ENCODE measurements at regions not wholly inside any gene's neighbourhood (a gene's known extent, or its start where the extent isn't known, plus 50 kb on each side); places are given as distances from the start of the nearest gene placed in this dataset.
A peak's percentile ranks its signal among the peaks of the same experiment; 100 is the strongest.

DNA sequence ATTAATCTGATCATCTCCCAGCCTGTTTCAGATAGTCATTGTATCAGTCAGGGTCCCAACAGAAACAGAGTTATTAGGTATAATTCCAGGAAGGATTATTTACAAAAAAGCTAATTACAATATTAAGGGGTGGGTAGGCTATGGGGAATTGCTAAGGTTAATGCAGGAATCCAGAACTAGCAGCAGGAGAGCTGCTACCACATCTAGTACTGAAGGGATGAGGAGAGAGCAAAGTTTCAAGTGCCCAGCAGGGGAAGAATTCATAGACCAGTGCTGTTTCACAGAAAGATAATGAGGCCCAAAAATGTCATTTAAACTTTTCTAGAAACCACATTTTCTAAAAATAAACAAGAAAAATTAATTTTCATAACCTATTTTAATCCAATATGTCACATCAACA, 284.2 kb downstream of the HACE1 start:
- DNase-seq (ENCODE audit: low read depth, low spot score) = no peak

- no peak for DNase-seq (ENCODE audit: low read depth, low spot score)
Observed at GRCh38 chr6:104574135-104574750, 285.5 kb downstream of the HACE1 start.

GRCh38 chr6:104573350-104573749, 286.4 kb downstream of the HACE1 start:
- no peak for DNase-seq (ENCODE audit: low read depth, low spot score)

GRCh38 chr6:104572901-104573300, 286.8 kb downstream of the HACE1 start:
- no peak for DNase-seq (ENCODE audit: low read depth, low spot score)

DNA sequence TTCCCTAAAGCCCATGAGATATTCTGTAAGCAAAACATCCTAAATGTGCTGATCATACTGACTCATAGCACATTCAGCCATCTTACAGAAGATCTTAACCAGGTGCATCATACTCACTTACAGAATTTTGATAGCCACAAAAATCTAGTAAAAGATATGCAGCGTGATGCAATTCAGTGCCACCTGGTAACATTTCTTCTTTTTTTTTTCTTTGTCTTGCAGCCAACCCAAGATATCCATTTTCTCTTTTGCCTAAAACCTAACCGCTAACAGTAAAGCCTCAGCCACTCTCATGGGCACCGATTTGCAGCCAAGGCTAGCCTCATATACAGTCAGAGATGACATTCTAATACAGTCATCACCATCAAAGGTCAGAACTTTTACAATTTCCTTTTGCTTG, 293.3 kb downstream of the HACE1 start:
- DNase-seq (ENCODE audit: low read depth, low spot score) = peak; percentile 6

- DNase-seq (ENCODE audit: low read depth, low spot score) = no peak
Observed at GRCh38 chr6:104563306-104563705, 296.4 kb downstream of the HACE1 start.

GRCh38 chr6:104559435-104560202, 300.1 kb downstream of the HACE1 start:
- no peak for DNase-seq (ENCODE audit: low read depth, low spot score)

GRCh38 chr6:104558746-104559145, 301.0 kb downstream of the HACE1 start:
- no peak for DNase-seq (ENCODE audit: low read depth, low spot score)

- no peak for DNase-seq (ENCODE audit: low read depth, low spot score)
Observed at GRCh38 chr6:104548297-104548696, 311.4 kb downstream of the HACE1 start.

DNA sequence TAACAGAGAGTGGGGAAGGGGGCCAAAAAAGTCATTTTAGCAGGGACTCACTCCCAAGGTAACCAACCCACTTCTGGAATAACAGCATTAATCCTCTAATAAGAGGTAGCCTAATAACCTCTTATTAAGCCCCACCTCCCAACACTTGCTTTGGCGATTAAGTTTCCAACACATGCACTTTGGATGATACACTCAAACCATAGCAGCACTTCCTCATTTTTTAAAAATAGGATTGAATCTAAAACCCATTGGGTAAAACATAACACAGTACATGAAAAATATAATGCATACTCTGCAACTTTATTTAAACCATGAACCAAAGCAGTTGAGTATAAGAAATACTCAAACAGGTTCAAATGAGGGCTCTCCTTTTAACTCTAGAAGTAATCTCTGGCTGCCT, 318.3 kb downstream of the HACE1 start:
- DNase-seq (ENCODE audit: low read depth, low spot score) = no peak

DNA sequence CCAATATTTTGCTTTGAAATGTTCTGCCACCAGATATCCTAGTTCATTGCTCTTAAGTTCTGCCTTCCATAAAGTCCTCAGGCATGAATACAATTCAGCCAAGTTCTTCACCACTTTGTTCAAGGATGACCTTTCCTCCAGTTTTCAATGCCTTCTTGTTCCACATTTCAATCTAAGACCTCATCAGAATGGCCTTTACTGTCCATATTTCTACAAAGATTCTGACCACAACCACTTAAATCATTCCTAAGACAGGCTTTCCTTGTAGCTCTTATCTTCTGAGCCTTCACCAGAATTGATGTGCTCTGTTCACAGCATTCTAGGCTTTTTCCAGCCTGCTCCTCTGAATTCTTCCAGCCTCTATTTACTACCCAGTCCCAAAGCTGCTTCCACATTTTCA, 319.0 kb downstream of the HACE1 start:
- no peak for DNase-seq (ENCODE audit: low read depth, low spot score)

DNA sequence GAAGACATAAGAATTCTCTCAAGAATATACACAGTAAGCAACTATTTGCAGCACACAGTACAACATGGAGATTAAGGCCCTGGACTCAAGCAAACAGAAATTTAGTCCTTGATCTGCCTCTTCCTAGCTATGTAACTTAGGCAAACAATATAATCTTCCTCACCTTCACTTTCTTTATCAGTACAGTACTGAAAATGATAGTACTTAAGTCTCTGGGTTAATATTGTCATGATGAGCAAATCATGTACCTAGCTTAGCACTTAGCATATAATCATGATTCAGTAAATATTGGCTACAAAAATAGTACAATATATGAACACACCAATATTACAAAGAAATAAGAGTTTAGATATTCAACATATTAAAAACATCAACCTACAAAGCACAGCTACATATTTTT, 320.5 kb downstream of the HACE1 start:
- DNase-seq (ENCODE audit: low read depth, low spot score) = no peak

DNA sequence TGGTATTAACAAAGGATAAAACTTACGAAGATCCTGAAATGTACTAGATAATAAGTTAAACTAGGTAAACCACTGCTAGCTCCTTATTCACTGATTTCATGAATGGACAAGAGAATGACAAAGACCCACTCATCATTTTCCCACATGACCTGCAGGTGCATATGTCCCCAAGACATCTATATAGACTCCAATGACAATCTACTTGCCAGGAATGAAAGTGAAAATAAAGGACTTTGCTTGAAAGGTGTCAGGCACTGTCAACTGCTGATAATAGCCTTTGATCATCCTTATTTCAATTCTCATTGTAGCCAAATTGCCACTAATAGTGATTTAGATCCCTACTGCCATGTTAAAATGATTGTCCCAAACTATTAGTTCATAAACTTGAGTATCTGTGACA, 321.8 kb downstream of the HACE1 start:
- no peak for DNase-seq (ENCODE audit: low read depth, low spot score)

- no peak for DNase-seq (ENCODE audit: low read depth, low spot score)
Observed at GRCh38 chr6:104537180-104537579, 322.5 kb downstream of the HACE1 start.

DNA sequence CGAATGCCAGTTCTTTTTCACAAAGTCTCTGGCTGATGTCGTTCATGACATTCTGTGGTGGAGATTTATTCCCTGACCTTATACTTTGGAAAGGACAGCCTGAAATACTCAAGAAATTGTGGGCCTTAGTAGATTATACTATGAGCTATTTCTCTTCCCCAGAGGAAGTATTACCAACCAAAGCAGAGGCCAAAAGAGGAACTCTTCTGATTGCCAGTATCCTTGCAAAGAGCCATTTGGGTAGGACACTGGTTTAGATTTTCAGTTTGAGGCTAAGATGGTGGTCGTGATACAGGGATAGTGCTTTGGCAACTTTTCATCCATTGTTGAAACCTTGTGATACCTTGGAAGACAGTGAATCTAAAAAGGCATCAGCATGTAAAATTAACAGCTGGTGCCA, 327.3 kb downstream of the HACE1 start:
- no peak for DNase-seq (ENCODE audit: low read depth, low spot score)

- no peak for DNase-seq (ENCODE audit: low read depth, low spot score)
Observed at GRCh38 chr6:104531646-104532045, 328.1 kb downstream of the HACE1 start.

- no peak for DNase-seq (ENCODE audit: low read depth, low spot score)
Observed at GRCh38 chr6:104527761-104528415, 331.8 kb downstream of the HACE1 start.

DNA sequence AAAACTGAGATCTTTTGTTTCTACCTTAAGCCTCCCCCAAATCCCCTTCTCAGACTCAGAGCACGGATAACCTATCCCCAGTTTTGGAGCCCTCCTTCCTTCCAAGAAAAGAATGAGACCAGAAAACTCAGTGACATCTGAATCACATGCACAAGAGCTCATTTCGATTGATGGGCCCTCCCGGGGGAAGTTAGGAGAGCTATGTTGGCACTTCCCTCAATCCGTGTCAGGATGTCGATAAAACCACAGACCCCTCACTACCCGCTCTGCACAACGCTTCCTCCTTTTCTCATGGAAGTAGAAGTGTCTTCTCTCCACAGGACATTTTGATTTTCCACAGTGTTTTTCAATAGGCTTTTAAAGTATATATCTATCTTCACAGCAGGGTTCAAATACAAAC, 332.4 kb downstream of the HACE1 start:
- no peak for DNase-seq (ENCODE audit: low read depth, low spot score)

GRCh38 chr6:104526376-104526775, 333.3 kb downstream of the HACE1 start:
- no peak for DNase-seq (ENCODE audit: low read depth, low spot score)

DNA sequence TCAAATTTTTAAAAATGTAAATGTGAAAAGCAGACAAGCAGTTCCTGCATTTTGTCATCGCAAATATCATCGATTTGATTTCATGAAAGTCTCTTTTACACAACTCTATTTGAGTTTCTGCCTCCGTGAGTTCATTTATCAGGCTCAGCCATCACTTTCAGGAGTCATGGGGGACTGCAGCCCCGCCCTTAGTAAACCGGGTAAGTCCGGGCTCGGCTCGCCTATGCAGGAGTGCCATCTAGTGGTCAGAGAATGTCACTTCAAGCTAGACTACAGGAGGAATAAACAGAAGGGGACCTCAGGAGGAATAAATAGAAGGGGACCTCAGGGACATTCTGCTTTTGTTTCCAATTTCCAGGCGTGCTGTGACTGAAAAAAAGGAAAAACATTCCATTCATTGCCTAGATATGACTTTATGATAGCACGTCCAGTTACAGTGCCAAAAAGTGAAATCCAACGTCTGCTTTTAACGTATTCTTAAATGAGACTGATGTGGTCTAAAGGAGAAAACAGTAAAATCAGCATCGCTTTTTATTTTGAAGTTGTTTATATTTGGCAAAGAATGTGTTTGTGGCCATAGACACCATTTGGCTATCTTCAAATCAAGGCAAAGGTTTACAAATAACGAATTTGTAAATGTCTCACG, 333.9 kb downstream of the HACE1 start:
- peak; percentile 31 for DNase-seq (ENCODE audit: low read depth, low spot score)

DNA sequence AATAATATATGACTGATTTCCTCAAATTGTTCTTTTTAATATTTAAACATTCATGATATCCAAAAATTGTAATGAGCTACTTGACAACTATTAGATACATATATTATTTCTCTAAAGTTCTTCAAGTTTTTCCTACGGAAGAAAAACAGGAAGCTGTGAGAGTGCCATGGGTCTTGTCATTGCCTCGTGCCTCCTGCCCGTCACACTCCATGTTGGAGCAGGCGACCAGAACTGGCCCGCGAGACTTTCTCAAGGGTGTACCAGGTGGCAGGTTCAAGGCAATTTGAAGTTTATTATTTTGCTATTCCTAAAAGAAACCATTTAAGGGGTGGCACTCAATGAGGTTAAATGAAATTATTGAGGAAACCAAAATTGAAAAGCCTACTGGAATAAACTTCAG, 337.2 kb downstream of the HACE1 start:
- no peak for DNase-seq (ENCODE audit: low read depth, low spot score)

DNA sequence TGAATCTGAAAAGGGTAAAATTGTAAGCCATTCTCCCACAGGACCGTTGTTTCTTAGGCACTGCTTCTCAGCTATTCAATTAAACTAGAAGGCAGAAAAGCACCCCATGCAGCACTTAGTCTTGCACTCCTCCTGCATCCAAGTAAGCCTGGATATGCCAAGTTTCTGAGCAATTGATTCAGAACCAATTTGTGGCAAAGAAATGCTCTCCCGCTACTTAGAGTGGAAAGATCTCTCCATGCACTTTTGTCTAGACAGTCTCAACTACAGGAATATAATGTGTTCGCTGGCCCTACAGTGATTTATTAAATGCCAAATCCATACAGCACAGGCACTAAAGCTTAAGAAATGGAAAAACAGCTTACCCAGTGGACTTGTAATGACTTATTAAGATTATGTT, 338.5 kb downstream of the HACE1 start:
- no peak for DNase-seq (ENCODE audit: low read depth, low spot score)

- DNase-seq (ENCODE audit: low read depth, low spot score) = no peak
Observed at GRCh38 chr6:104519566-104519965, 340.2 kb downstream of the HACE1 start.
